HepG2 (cell line): ENCODE measurements at regions not wholly inside any gene's neighbourhood (a gene's known extent, or its start where the extent isn't known, plus 50 kb on each side); places are given as distances from the start of the nearest gene placed in this dataset.

Source experiments
- ARID2 ChIP-seq: sonication (generic); formaldehyde crosslinking; IDR thresholded peaks from 2 replicates; pipeline ENCODE4 v1.8.1; 2022; ENCODE audit warnings: mild to moderate bottlenecking, missing genetic modification reagents, borderline replicate concordance
- HIC2 ChIP-seq: sonication (generic); formaldehyde crosslinking; IDR thresholded peaks from 2 replicates; pipeline ENCODE4 v1.9.0; 2022; ENCODE audit warnings: low read depth, missing genetic modification reagents
- NFKB2 ChIP-seq: sonication (generic); formaldehyde crosslinking; IDR thresholded peaks from 2 replicates; pipeline ENCODE4 v1.4.0; 2020; ENCODE audit warnings: missing genetic modification reagents, borderline replicate concordance
- NFYB ChIP-seq: sonication (generic); formaldehyde crosslinking; IDR thresholded peaks from 2 replicates; pipeline ENCODE4 v1.4.0; 2020; ENCODE audit warnings: missing genetic modification reagents
- PRMT3 ChIP-seq: sonication (generic); formaldehyde crosslinking; IDR thresholded peaks from 2 replicates; pipeline ENCODE4 v1.8.1; 2022; ENCODE audit warnings: low read depth, mild to moderate bottlenecking, moderate library complexity, missing genetic modification reagents, borderline replicate concordance
- RELA ChIP-seq: sonication (generic); formaldehyde crosslinking; IDR thresholded peaks from 2 replicates; pipeline ENCODE4 v1.4.0; 2020; ENCODE audit warnings: missing genetic modification reagents
- REXO4 ChIP-seq: sonication (generic); formaldehyde crosslinking; IDR thresholded peaks from 2 replicates; pipeline ENCODE4 v1.8.0; 2022; ENCODE audit warnings: missing genetic modification reagents, mild to moderate bottlenecking, borderline replicate concordance
- SAFB2 ChIP-seq: sonication (generic); formaldehyde crosslinking; IDR thresholded peaks from 2 replicates; pipeline ENCODE4 v1.5.1; 2020; ENCODE audit warnings: missing genetic modification reagents, low read depth, mild to moderate bottlenecking, borderline replicate concordance
- SKIL ChIP-seq: sonication (generic); formaldehyde crosslinking; IDR thresholded peaks from 2 replicates; pipeline ENCODE4 v1.8.0; 2022; ENCODE audit warnings: missing genetic modification reagents, mild to moderate bottlenecking, moderate library complexity, borderline replicate concordance
- ZBTB34 ChIP-seq: sonication (generic); formaldehyde crosslinking; IDR thresholded peaks from 2 replicates; pipeline ENCODE4 v1.8.0; 2022; ENCODE audit warnings: mild to moderate bottlenecking, missing genetic modification reagents
- ZFP36L1 ChIP-seq: sonication (generic); formaldehyde crosslinking; IDR thresholded peaks from 2 replicates; pipeline ENCODE4 v1.8.0; 2022; ENCODE audit warnings: mild to moderate bottlenecking, missing genetic modification reagents, moderate library complexity
- ZNF180 ChIP-seq: sonication (generic); formaldehyde crosslinking; IDR thresholded peaks from 2 replicates; pipeline ENCODE4 v1.4.0; 2020; ENCODE audit warnings: low read depth, missing genetic modification reagents, borderline replicate concordance
- ZNF205 ChIP-seq: IDR thresholded peaks from 2 replicates; pipeline ENCODE4 v1.6.1; 2018; ENCODE audit warnings: missing biosample characterization, missing genetic modification reagents
- ZNF256 ChIP-seq: sonication (generic); formaldehyde crosslinking; conservative IDR thresholded peaks from 2 replicates; pipeline ENCODE4 v1.4.0; 2020; ENCODE audit warnings: missing genetic modification reagents
- ZNF331 ChIP-seq: sonication (generic); formaldehyde crosslinking; IDR thresholded peaks from 2 replicates; pipeline ENCODE4 v1.4.0; 2020; ENCODE audit warnings: missing genetic modification reagents
- ZNF616 ChIP-seq: sonication (generic); formaldehyde crosslinking; IDR thresholded peaks from 2 replicates; pipeline ENCODE4 v1.5.0; 2020; ENCODE audit warnings: low read depth, mild to moderate bottlenecking, missing genetic modification reagents
- ZNF773 ChIP-seq: sonication (generic); formaldehyde crosslinking; IDR thresholded peaks from 2 replicates; pipeline ENCODE4 v1.4.0; 2020; ENCODE audit warnings: missing genetic modification reagents, borderline replicate concordance
- TF ChIP-seq, protein P1 (sequence below): sonication (generic); formaldehyde crosslinking; IDR thresholded peaks from 2 replicates; pipeline ENCODE4 v1.8.0; 2022; ENCODE audit warnings: mild to moderate bottlenecking, missing genetic modification reagents; ENCODE audit not compliant: insufficient replicate concordance
- TF ChIP-seq, protein P2 (sequence below): sonication (generic); formaldehyde crosslinking; IDR thresholded peaks from 2 replicates; pipeline ENCODE4 v1.4.0; 2020; ENCODE audit warnings: mild to moderate bottlenecking, missing genetic modification reagents

GRCh38 chr17:72591289-72592241 lies 470.7 kb downstream of the SOX9 start (continued):
- TF ChIP-seq HIC2 (CRISPR knock-in tag), result no peak
- TF ChIP-seq ZNF331, result peak; percentile 36; the same call in 1 of the 2 replicates
- TF ChIP-seq ZNF773 (CRISPR knock-in tag), result no peak
- TF ChIP-seq SKIL, result no peak
- no peak for TF ChIP-seq SAFB2 (CRISPR knock-in tag)
- 0 out of 2 replicates have a peak, but pooled peaks have one; percentile 73 for TF ChIP-seq ZBTB34 (CRISPR knock-in tag)
- 0 out of 2 replicates have a peak, but pooled peaks have one; percentile 20 for TF ChIP-seq PRMT3 (CRISPR knock-in tag)
- TF ChIP-seq ZNF180, result peak; percentile 80; the same call in 1 of the 2 replicates
- peak; percentile 34; the same call in 1 of the 2 replicates for TF ChIP-seq ZNF205
- TF ChIP-seq RELA (CRISPR knock-in tag), result 0 out of 2 replicates have a peak, but pooled peaks have one; percentile 14
- 0 out of 2 replicates have a peak, but pooled peaks have one; percentile 10 for TF ChIP-seq NFKB2 (CRISPR knock-in tag)
- no peak for TF ChIP-seq NFYB (CRISPR knock-in tag)
- no peak for TF ChIP-seq ZNF256 (CRISPR knock-in tag)
- TF ChIP-seq, protein P1, sequence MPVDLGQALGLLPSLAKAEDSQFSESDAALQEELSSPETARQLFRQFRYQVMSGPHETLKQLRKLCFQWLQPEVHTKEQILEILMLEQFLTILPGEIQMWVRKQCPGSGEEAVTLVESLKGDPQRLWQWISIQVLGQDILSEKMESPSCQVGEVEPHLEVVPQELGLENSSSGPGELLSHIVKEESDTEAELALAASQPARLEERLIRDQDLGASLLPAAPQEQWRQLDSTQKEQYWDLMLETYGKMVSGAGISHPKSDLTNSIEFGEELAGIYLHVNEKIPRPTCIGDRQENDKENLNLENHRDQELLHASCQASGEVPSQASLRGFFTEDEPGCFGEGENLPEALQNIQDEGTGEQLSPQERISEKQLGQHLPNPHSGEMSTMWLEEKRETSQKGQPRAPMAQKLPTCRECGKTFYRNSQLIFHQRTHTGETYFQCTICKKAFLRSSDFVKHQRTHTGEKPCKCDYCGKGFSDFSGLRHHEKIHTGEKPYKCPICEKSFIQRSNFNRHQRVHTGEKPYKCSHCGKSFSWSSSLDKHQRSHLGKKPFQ (CRISPR knock-in tag), result peak; percentile 84
- TF ChIP-seq REXO4 (CRISPR knock-in tag), result 0 out of 2 replicates have a peak, but pooled peaks have one; percentile 23
- TF ChIP-seq ARID2, result peak; percentile 61; the same call in 1 of the 2 replicates
- no peak for TF ChIP-seq ZFP36L1 (CRISPR knock-in tag)
- TF ChIP-seq, protein P2, sequence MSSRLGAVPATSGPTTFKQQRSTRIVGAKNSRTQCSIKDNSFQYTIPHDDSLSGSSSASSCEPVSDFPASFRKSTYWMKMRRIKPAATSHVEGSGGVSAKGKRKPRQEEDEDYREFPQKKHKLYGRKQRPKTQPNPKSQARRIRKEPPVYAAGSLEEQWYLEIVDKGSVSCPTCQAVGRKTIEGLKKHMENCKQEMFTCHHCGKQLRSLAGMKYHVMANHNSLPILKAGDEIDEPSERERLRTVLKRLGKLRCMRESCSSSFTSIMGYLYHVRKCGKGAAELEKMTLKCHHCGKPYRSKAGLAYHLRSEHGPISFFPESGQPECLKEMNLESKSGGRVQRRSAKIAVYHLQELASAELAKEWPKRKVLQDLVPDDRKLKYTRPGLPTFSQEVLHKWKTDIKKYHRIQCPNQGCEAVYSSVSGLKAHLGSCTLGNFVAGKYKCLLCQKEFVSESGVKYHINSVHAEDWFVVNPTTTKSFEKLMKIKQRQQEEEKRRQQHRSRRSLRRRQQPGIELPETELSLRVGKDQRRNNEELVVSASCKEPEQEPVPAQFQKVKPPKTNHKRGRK (CRISPR knock-in tag), result no peak
- no peak for TF ChIP-seq ZNF616 (CRISPR knock-in tag)
